Gastroesophageal sphincter (tissue), 3 donors: ENCODE measurements at regions not wholly inside any gene's neighbourhood (a gene's known extent, or its start where the extent isn't known, plus 50 kb on each side); places are given as distances from the start of the nearest gene placed in this dataset.

Experiments used
- POLR2A ChIP-seq, 2 donors: fragments of 450-650 bp; IDR thresholded peaks; one replicate each; pipeline ENCODE4 v1.6.1; 2017; ENCODE audit warnings: antibody characterized with exemption in 2 of 2, mild to moderate bottlenecking in 2 of 2, moderate library complexity in 1 of 2
- TF ChIP-seq, protein P1 (sequence below), 4 experiments: fragments of 200-600 bp in 2 of 4; fragments of 450-650 bp in 2 of 4; sonication (generic) in 1 of 4; IDR thresholded peaks; one replicate each; pipeline ENCODE4 v1.5.1; 2017 to 2019; ENCODE audit warnings: antibody characterized with exemption in 4 of 4, mild to moderate bottlenecking in 2 of 4, moderate library complexity in 2 of 4

DNA sequence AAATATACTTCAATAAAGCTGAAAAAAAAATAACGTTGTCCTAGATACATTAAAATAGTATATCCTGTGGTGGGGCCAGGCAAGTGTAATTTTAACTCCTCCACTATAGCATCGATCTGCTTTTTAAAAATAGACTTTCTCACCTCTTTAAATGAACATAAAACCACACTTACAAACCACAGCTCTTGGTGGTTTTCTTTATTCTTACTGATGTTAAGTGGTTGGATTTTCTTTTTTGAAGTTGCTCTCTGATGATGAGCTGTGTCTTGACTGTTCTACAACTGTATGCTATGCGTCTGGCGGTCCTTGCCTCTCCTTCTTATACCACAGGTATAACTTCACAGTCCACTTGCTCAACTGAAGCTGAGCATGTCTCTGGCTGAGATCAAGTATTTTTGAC, 721.5 kb upstream of the KLHL1 start:
- TF ChIP-seq, protein P1, sequence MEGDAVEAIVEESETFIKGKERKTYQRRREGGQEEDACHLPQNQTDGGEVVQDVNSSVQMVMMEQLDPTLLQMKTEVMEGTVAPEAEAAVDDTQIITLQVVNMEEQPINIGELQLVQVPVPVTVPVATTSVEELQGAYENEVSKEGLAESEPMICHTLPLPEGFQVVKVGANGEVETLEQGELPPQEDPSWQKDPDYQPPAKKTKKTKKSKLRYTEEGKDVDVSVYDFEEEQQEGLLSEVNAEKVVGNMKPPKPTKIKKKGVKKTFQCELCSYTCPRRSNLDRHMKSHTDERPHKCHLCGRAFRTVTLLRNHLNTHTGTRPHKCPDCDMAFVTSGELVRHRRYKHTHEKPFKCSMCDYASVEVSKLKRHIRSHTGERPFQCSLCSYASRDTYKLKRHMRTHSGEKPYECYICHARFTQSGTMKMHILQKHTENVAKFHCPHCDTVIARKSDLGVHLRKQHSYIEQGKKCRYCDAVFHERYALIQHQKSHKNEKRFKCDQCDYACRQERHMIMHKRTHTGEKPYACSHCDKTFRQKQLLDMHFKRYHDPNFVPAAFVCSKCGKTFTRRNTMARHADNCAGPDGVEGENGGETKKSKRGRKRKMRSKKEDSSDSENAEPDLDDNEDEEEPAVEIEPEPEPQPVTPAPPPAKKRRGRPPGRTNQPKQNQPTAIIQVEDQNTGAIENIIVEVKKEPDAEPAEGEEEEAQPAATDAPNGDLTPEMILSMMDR (IDR thresholded peaks at IDR 0.05): no peak
- TF ChIP-seq POLR2A (IDR thresholded peaks at IDR 0.05): no peak
